Sigmoid colon (tissue), 3 donors: ENCODE measurements at regions not wholly inside any gene's neighbourhood (a gene's known extent, or its start where the extent isn't known, plus 50 kb on each side); places are given as distances from the start of the nearest gene placed in this dataset.

ENCODE experiments used
- small RNA-seq, 3 donors: library from RNA; depleted of rRNA; stranded (forward); fragments of <200 nt; gene quantifications; one replicate each; pipeline ENCODE3, GENCODE V24; 2016

Small RNAs in the stretch of these regions (small RNA-seq; reads per million reads assigned to genes)
- gene AC233263.1 (0 reads per million in 3 donors), gene AC233263.2 (0 reads per million in 3 donors), gene IGKV1D-35 (0 reads per million in 3 donors), gene IGKV2D-19 (0 reads per million in 3 donors), gene IGKV2D-36 (0 reads per million in 3 donors), gene IGKV2D-38 (0 reads per million in 3 donors), gene IGKV3D-25 (0 reads per million in 3 donors)
